ENCODE measurements at regions not wholly inside any gene's neighbourhood (a gene's known extent, or its start where the extent isn't known, plus 50 kb on each side); places are given as distances from the start of the nearest gene placed in this dataset.

DNA sequence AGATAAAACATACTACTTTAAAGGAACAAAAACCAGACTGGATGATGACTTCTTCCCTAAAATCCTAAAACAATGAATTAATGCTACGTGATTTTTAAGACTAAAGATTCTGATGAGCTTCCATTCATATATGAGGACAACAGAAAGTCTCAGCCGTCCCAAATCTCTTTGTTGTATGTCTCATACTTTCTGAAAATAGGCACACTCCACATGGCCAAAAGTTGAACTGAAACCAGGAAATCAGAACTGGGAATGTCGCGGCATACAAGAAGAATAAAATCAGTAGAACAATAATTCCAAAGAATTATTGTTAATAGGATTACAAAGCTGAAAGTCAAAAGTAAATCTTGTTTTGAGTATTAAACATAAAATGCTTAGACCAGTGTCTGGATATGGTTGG lies 195.4 kb upstream of the GHITM start:
- no peak for FAIRE-seq

DNA sequence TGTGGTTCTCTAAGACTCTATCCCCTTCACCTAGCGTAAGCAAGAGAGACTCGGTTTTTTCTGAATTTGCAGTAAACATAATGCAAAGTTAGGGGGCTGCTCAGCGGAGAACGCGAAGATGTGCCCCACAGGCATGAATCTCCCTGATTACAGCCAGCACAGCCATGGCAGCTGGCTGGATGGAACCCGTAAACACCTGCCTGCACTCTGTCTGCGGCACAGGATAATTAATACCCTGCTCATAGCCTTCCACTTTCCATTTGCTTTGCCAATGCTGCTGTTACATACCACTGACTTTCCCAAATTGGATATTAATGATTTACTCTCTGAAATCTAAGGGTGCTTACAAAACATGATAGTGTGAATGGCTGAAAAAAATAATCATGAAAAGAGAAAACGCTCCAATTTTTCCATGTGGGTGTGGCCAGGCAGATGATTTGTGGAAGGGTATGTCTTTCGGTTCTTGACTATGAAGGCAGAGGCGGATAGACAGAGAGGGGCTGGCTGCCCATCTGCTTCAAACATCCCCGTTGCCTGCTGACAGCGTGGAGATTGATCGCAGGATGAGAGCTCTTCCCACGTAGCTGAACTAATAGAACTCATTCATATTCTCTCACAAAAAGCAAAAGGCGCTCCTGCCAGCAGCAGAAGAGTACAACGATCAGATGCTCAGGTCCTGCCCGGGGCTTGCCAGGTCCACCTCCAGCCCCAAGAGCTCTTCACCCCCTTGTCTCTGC lies 193.2 kb upstream of the GHITM start:
- no peak for FAIRE-seq

DNA sequence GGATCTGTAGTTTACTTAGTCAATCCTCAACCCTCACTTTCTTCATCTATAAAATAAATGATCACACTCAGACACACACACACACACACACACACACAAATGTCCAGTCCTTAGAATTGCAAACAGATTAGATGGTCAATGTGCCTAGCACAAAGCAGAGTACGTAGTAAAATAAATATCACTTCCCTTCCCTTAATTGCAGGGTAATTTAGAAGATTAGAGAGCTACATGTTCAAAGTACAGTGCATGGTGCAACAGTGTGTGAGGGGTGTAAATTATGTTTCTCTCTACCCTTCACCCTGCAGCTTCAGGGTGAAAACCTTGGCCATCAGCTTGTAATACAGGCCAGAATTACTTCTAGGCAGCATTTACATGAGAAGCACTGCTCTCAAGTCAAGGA lies 187.0 kb upstream of the GHITM start:
- no peak for FAIRE-seq

DNA sequence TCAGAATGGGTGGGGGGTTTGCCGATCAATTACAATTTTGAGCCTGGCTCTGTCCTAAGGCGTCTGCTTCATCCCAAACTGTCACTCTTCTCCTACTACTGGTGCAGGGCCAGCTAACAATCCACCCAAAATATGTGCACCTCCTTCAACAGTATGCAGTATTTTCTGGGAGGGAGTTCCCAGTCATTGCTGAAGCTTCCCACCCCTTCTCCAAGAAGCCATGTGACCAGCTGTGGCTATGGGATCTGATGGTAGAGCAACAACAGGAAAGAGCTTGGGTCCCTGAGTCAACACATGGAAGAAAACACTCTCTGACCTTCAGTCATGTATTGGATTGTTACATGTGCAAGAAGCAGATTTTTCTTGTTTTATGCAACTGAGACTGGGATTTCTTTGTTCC lies 185.7 kb upstream of the GHITM start:
- FAIRE-seq, result no peak

DNA sequence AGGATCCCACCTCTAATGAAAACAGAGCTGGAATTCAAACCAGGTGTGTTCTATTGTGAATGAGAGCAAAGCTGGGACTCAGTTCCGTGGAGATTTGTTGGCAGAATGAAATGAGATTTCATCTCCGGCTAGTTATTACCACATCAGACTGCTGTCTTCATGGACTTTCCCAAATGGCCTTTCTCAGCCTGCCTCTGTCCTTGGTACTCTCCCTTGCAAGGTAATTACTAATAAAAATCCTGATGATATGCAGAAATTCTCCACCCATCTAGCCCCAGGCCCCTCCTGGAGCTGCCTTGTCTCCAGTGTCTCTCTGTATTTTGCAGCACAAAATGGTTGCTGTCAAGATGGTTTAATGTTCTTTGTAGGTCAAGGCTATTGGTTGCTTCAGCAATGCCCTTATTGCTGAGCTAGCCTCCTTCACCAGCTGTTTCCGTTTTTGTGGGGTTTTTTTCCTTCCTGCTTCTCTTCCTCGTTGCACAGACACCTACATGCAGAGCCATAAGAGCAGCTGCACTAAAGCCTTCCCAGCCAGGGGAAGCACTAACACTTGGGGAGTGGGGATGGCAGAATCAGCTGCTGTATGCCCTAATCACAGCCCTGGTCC lies 185.0 kb upstream of the GHITM start:
- no peak for FAIRE-seq

DNA sequence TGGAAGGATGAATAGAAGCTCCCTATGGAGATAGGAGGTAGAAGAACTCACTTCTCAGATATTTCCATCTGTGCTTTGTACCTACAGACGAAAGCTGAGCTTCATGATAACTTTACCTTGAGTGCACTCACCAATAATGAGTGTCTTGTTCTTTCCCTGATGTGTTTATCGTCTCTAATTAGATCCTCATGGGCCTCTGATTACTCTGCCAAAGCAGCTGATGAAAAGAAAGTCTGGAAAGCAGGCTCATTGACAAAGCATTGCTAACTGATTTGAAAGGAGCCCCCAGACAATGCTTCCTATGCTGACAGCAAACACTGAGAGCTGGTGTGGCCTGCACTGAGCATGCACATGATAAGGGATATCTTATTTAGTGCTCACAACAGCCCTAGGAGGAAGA lies 183.9 kb upstream of the GHITM start:
- no peak for FAIRE-seq

DNA sequence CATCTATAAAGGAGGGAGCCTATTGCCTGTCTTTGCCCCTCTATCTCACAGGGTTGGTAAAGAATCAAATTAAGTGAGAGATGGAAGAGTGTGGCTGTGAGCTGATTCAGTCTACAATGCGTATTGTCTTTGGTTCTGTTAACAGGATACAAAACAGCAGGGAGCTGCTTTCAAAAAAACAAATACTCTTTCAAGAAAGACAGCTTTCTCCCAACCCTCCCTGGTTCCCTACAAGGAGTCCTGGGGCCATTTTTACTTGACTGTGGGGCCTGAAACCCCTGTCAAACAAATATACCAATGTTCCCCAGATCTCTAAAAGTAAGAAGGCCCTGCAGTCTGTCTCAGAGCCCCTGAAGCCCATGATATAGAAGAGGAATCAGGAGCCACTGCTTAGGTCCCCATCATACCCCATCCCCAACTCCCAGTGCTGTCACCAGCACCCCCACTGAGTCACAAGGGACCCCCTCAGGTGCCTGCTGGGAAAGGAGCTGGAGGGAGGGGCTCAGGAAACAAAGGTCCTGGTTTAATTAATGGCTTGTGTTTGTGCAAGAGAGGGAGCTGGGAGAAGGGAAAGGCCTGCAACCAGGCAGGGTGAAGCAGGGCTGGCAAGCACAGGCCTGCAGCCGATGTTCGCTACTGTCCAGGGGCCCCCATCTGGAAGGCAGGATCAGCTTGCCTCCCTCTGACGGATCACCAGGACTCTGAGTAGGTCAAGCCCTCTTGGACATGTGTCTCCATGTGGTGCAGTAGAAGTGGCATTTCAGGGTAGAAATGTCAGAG lies 182.0 kb upstream of the GHITM start:
- FAIRE-seq, result no peak

DNA sequence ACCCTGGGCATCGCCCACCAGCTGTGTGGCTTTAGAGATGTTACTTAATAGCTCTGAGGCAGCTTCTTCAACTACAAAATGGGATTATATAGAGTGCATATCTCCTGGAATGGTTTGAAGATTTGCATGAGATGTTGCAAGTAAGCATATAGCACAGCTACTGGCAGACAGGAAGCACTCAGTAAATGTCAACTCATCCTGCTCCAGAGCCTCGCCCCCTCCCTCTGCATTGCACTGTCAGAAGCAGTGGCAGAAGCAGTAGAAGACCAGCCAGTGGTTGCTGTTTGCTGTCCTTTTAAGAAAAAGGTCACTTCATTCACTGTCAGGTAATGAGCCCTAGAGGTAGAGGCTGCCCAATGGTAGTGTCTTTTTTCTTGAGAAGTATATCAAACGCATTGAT lies 180.0 kb upstream of the GHITM start:
- no peak for FAIRE-seq

DNA sequence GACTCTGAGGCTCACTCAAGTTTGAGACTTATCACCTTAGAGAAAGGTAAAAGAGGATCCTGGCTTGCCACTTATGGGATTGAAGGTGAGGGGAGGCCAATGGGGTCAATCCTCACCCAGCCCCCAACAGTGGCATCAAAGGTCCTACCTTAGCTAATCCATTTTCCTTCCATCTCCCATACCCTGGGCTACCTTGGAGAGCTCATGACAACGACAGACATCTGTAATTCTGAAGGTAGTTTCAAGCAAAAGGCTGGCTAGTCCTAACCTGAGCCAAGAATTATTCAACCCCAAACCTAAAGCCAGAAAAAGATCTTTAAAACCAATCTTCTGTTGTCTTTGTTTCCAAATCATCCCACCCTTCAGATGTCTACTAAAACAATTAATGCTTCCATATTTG lies 179.2 kb upstream of the GHITM start:
- FAIRE-seq, result no peak

DNA sequence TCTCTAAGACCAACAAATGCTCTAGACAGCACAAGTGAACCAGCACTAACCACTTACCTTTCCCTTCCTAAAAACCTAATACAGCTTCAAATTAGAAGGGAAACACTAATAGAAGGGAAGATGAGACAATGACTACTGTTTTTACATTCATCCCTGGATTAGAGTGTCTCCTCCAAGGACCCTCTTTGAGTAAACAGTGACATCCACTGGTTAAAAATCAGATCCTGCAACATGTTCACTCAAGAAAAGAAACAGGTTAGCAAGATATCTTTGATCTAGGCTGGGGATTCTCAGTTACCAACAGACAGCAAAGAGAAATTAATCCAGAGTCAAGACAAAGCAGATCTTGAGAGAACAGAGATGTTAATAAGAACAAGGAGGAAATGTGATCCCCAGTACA lies 177.7 kb upstream of the GHITM start:
- no peak for FAIRE-seq

DNA sequence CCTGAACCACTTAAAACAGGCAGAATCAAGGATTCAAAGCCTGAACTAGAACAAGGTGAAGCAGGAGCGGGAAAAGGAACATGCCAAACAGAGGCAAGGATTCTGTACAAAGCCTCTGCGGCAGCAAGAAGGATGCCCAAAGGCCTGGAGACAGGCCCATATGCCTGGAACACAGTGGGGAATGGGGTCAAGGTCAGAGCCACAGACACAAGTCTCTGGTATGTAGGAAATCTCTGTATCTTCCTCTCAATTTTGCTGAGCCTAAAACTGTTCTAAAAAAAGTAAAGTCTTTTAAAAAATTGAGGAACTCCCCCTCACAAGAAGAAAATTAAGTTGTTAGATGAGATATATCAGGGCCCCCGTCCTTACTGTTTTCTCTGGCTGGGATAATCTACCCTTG lies 175.9 kb upstream of the GHITM start:
- no peak for FAIRE-seq

DNA sequence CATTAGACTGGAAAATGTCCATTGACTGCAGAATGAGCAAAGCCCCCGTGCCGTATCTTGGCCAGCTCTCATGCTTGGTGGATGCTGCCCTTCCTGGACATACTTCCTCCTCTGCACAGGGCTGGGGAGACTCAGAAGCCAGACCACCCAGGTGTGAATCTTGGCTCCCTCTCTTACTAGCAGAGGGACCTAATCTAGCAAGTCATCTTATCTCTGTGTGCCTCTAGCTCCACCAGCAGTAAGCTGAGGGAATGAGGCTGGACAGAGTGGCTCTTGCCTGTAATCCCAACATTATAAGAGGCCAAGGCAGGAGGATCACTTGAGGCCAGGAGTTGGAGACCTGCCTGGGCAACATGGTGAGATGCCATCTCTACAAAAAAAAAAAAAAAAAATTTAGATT lies 173.8 kb upstream of the GHITM start:
- FAIRE-seq, result no peak

DNA sequence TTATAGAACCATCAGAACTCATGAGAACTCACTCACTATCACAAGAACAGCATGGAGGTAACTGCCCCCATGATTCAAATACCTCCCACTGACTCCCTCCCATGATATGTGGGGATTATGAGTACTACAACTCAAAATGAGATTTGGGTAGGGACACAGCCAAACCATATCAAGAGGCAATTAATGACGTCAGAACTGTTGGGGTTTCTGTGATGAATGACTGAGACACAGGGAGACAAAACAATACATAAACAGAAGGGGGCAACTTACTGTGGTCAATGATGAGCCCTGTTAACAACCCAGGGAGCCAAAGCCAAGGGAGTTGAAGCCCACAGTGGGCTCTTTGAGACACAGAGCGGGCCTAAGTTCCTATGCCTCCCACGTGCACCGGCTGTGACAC lies 171.3 kb upstream of the GHITM start:
- FAIRE-seq, result no peak

DNA sequence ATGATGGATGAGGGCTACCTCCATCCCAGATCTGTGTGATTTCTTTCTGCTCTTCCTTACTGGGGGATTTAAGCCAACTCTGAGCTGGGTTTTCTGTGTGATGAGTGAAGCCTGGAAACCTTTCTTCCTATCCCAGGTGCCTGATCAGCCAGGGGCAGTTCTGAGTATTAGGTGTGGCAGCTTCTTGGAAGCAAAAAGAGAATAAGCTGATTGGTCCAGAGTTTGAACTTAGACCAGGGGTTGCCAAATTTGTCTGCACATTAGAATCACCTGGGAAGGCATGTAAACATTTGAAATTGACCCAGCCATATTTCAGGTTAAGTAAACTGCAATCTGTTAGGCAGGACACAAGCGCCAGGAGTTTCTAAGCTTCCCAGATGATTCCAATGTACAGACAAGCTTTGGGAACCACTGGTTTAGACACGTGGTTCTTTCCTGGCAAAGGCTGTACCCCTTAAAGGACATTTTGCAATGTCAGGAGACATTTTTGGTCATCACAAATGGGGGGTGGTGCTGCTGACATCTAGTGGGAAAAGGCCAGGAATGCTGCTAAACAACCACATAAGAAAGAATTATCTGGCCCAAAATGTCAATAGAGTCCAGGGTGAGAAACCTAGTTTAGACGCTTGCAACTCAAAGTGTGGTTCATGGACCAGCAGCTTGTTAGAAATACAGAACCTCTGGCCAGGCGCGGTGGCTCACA lies 160.5 kb upstream of the GHITM start:
- FAIRE-seq, result no peak

DNA sequence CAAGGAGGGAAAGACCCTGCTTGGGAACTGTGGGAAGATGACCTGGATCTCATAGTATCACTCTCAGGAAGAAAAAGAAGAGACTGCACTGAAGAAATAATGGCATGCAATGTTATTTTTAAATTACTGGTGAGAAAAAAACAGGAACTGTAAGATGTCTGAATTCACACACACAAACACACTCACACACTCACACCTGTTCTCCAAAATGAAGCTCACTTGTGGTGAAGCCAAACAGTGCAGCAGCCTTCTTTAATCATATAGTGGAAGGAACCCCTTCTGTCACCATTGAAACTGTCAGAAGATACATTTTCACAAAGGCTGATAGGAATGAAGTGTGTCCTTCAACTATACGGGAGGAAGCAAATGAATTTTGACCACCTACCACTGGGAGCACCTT lies 156.5 kb upstream of the GHITM start:
- FAIRE-seq, result no peak

DNA sequence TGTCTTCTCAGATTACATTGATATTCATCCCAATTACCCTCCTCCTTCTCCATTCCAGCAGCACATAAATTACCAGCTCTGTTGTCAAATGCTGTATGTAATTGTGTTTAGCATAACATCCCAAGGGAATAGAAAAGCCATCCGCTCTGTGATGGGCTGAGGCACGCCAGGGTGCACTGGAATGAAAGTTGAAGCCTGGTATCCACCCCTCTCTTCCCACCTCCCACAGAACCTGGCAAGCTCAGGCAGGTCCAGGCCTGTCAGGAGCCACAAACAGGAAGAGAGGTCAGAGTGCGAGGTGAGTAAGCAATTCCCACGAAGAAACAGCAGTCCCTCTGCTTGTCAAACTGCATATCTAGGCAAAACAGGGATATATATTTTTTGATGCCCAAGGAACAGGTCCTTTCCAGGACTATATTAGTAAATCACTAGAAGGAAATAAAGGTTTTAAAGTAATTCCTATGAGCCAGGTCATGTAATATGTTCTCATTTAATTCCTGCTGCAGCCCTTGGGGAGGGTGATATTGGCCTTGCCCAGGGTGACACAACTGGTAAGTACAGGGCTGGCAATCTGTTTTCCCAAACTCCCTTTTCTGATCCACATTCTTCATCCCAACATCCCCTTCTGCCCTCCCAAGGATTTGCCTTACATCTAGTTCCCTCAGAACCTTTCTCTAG lies 155.6 kb upstream of the GHITM start:
- no peak for FAIRE-seq

DNA sequence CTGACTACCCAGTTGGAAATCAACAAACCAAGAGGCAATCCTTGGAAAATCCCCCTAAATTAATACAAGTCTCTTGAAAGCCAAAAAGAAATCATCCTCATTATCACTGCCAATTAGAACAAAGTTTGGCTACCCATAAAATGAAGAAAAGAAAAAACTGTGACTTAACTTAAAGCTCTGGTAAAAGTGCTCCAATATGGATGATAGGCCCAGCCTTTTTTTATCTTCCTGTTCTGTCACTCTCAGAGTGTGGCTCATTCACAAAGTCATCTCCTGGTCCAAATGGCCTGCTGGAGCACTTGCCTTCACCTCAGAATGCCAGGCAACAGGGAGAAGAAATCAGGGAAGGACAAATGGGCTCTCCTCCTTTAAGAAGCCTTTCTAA lies 155.1 kb upstream of the GHITM start:
- FAIRE-seq, result no peak

DNA sequence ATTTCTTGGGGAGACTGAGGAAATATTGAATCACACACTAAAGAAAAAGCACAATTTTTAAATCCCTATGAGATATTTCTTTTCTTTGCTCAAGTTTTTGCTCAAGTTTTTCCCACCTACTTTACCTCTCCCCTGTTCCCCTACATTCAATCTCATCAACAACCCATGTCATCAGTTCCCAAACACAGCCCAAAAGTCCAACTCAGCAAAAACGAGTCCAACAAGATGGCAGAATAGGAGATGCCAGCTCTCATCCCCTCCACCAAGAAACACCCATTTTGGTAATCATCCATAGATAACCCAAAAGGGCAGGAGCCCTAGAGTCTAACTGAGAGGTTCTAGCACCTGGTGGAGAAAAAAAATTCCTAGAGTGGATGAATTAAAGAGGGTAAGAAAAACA lies 152.5 kb upstream of the GHITM start:
- no peak for FAIRE-seq

DNA sequence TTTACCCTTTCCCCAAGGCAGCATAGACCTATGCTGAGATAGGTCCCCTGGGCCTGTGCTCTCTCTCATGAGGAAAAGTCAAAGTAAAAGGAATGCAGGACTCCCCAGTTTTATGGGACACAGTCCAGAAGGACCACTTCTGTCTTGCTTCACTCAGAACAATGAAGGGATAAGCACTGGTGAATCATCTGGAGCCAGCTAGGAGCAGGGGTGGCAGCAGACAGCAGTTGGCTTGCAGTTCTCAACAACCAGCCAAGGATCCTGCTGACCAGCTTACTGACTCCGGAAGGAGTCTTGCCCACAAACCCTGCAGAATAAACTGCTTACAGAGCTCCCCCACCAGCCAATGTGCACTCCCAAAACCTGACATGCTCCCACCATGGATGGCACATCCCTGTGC lies 152.1 kb upstream of the GHITM start:
- no peak for FAIRE-seq

DNA sequence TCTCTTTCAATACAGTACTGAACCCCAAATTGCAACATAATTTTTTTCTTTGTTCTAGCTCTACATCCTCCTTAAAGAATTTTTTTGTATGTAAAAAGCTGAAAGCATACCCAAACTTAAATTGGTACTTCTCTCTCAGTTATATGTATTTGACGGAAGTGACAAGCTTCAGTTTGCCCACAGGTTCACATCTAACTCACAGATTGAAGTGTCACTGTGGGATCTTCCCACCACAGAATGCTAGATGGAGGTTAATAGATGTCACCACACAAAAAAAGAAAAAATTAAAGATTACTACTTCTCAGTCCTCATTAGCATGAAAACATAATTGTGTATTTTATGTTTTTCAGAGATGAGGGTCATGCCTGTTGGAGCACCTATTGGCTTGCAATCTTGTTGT lies 150.9 kb upstream of the GHITM start:
- no peak for FAIRE-seq

DNA sequence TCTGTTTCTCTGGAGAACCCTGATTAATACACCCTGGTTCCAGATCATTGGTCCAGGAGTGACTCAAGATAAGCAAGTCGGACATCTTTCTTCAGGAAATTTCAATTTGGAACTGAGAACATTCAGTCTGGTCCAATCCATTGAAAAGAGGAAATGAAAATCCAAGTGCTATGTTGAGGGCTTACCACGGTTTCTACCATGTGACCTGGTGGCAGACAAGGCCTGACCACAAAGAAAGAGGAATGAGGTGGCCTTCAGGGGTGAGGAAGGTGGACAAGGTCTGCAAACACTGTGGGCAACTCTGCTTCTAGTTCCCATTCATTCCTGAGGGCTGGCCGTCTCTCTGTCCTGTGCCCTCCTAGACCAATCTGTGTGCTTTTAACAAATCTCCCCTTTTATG lies 149.2 kb upstream of the GHITM start:
- no peak for FAIRE-seq

DNA sequence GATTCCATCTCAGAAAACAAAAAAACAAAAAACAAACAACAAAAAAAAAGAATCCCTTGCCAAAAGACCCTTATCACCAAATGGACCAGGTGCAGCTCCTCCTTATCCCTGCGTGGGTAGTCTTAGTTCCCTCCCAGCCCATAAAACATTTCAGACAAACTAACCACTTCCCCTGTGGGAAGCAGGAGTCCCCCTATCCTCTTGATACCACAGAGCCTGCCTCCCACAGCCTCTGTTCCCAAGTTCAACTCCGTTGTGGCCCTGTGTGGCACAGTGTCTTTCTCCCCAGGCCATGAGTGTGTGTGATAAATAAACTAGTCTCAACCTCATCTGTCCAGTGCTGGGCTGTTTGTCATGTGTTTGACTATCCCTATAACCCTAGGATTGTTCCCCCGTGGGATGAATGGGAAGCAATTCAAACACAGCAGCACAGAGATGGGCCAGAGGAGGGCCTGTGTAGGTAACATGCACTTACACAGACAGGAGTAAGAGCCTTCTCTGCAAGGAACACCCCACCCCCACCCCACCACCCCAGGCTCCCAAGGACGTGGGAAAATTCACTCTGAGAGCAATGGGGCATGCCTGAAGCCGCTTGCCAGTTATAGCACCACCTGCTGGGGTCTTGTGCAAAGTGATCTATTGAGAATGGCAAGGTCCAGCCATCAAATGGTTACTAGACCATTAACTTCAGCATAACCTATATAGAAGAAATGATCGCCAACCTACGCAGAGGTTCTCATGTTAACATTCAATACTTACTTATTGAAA lies 147.1 kb upstream of the GHITM start:
- no peak for FAIRE-seq
